Fibroblast of villous mesenchyme (primary cell): ENCODE measurements at regions not wholly inside any gene's neighbourhood (a gene's known extent, or its start where the extent isn't known, plus 50 kb on each side); places are given as distances from the start of the nearest gene placed in this dataset.
"Not testable (repeated sequence)": the region's sequence is repeated elsewhere in the genome, so short reads cannot be mapped to it uniquely, and the experiment has no call there.

Source experiments
- DNase-seq: peaks from one replicate; pipeline ENCODE4 v3.0.0-alpha.2; 2010; ENCODE audit warnings: low read depth
- H3K4me3 ChIP-seq: 2 replicates; pipeline ENCODE4 v1.5.1; 2011; ENCODE audit warnings: low read depth, mild to moderate bottlenecking, low read length
- CTCF ChIP-seq: IDR thresholded peaks from 2 replicates; pipeline ENCODE4 v1.5.1; 2012; ENCODE audit warnings: low read depth, mild to moderate bottlenecking, low read length; ENCODE audit not compliant: insufficient read depth

GRCh38 chr13:18252848-18253247 is 928.8 kb downstream of the TUBA3C start:
- not testable (repeated sequence) for DNase-seq, H3K4me3 ChIP-seq

- not testable (repeated sequence) for DNase-seq
These were observed 932.9 kb downstream of the TUBA3C start for GRCh38 chr13:18248533-18249240.

GRCh38 chr13:18240086-18240485 is 941.5 kb downstream of the TUBA3C start:
- not testable (repeated sequence) for H3K4me3 ChIP-seq, DNase-seq

More at GRCh38 chr13:18248533-18249240, 932.9 kb downstream of the TUBA3C start:
- not testable (repeated sequence) for H3K4me3 ChIP-seq

GRCh38 chr13:18238586-18238985 is 943.0 kb downstream of the TUBA3C start:
- DNase-seq, H3K4me3 ChIP-seq: not testable (repeated sequence)

GRCh38 chr13:18236528-18236815 is 945.2 kb downstream of the TUBA3C start:
- DNase-seq = no peak
- no peak for TF ChIP-seq CTCF

GRCh38 chr13:18235756-18236527 is 945.7 kb downstream of the TUBA3C start:
- DNase-seq = no peak
- no peak for TF ChIP-seq CTCF
- H3K4me3 ChIP-seq = no peak overlapping the region

More at GRCh38 chr13:18236528-18236815, 945.2 kb downstream of the TUBA3C start:
- no peak overlapping the region for H3K4me3 ChIP-seq

- no peak for DNase-seq
- TF ChIP-seq CTCF = no peak
- no peak overlapping the region for H3K4me3 ChIP-seq
These were observed 946.5 kb downstream of the TUBA3C start for GRCh38 chr13:18235172-18235571.

GRCh38 chr13:18234451-18234850 is 947.2 kb downstream of the TUBA3C start:
- not testable (repeated sequence) for H3K4me3 ChIP-seq, DNase-seq

GRCh38 chr13:18233783-18234299 is 947.8 kb downstream of the TUBA3C start:
- no peak for TF ChIP-seq CTCF

More at GRCh38 chr13:18233783-18234299, 947.8 kb downstream of the TUBA3C start:
- H3K4me3 ChIP-seq = no peak overlapping the region
- no peak for DNase-seq
